Testis (tissue), 2 donors: ENCODE measurements at regions not wholly inside any gene's neighbourhood (a gene's known extent, or its start where the extent isn't known, plus 50 kb on each side); places are given as distances from the start of the nearest gene placed in this dataset.

Source experiments
- DNase-seq: peaks from one replicate; pipeline ENCODE4 v3.0.0-alpha.2; 2019
- H3K27ac ChIP-seq, 2 donors: fragments of 200-600 bp; sonication (generic); one replicate each; pipeline ENCODE4 v1.5.1; 2019
- H3K27me3 ChIP-seq: fragments of 200-600 bp; sonication (generic); one replicate; pipeline ENCODE4 v1.5.1; 2019
- H3K36me3 ChIP-seq: fragments of 200-600 bp; sonication (generic); one replicate; pipeline ENCODE4 v1.5.1; 2017; ENCODE audit warnings: low read depth; ENCODE audit errors: missing control alignments
- H3K4me1 ChIP-seq: fragments of 200-600 bp; sonication (generic); one replicate; pipeline ENCODE4 v1.5.1; 2019
- H3K4me3 ChIP-seq, 2 donors: fragments of 200-600 bp; sonication (generic); one replicate each; pipeline ENCODE4 v1.5.1; 2017 to 2019
- H3K9me3 ChIP-seq: fragments of 200-600 bp; sonication (generic); one replicate; pipeline ENCODE4 v1.5.1; 2017
- CTCF ChIP-seq, 3 experiments: fragments of 450-650 bp in 2 of 3; fragments of 200-600 bp in 1 of 3; sonication (generic) in 1 of 3; IDR thresholded peaks; one replicate each; pipeline ENCODE4 v1.5.1; 2016 to 2019; ENCODE audit warnings: antibody characterized with exemption in 3 of 3, mild to moderate bottlenecking in 2 of 3, moderate library complexity in 1 of 3
- POLR2A ChIP-seq: fragments of 450-650 bp; IDR thresholded peaks from one replicate; pipeline ENCODE4 v1.6.1; 2017; ENCODE audit warnings: antibody characterized with exemption, mild to moderate bottlenecking, moderate library complexity
- WGBS, 2 donors: methylation state at CpG; one replicate each; pipeline ENCODE4 v1.1.5; 2018; 5-methylcytosine and 5-hydroxymethylcytosine counted together
- intact Hi-C: fragments of 100-400 bp; cut with DNase I; formaldehyde crosslinking; loops from one replicate; pipeline ENCODE4 v1.15.1; 2023; ENCODE audit warnings: low total_unique reads

- Histone ChIP-seq H3K27ac (no peak overlapping the region), H3K27me3 (no peaks in the 10 kb centered on the region), H3K4me1 (no peaks in the 10 kb centered on the region), H3K36me3 (no peaks in the 10 kb centered on the region), H3K9me3 (no peaks in the 10 kb centered on the region), H3K4me3 (no peak overlapping the region)
- WGBS, 2 donors = 83 to 89% methylated on average over 2 of the region's 2 CpGs
- DNase-seq = no peak
- intact Hi-C loops = no loop called here
- TF ChIP-seq POLR2A (no peak), CTCF (IDR thresholded peaks at IDR 0.05) (no peak)
Observed at GRCh38 chr9:106620081-106620480, 242.9 kb upstream of the ZNF462 start.

GRCh38 chr9:106620866-106621265, 242.1 kb upstream of the ZNF462 start:
- Histone ChIP-seq H3K36me3 (no peaks in the 10 kb centered on the region), H3K9me3 (no peaks in the 10 kb centered on the region), H3K4me3 (no peak overlapping the region), H3K27me3 (no peaks in the 10 kb centered on the region), H3K27ac (no peak overlapping the region), H3K4me1 (no peaks in the 10 kb centered on the region)
- intact Hi-C loops = no loop called here
- no peak for TF ChIP-seq CTCF (IDR thresholded peaks at IDR 0.05)
- no peak for TF ChIP-seq POLR2A
- WGBS, 2 donors = 73 to 76% methylated on average over 3 to 4 of the region's 4 CpGs
- no peak for DNase-seq

GRCh38 chr9:106621313-106622163, 241.4 kb upstream of the ZNF462 start:
- Histone ChIP-seq H3K27ac (no peak overlapping the region), H3K9me3 (no peaks in the 10 kb centered on the region), H3K4me1 (no peaks in the 10 kb centered on the region), H3K27me3 (no peaks in the 10 kb centered on the region), H3K36me3 (no peaks in the 10 kb centered on the region), H3K4me3 (no peak overlapping the region)
- 47 to 50% methylated on average over 14 of the region's 14 CpGs for WGBS, 2 donors
- no peak for DNase-seq
- intact Hi-C loops = no loop called here
- TF ChIP-seq CTCF (IDR thresholded peaks at IDR 0.05) (no peak), POLR2A (no peak)

GRCh38 chr9:106622164-106622487, 240.8 kb upstream of the ZNF462 start:
- no peak overlapping the region for H3K27ac ChIP-seq
- H3K9me3 ChIP-seq = no peaks in the 10 kb centered on the region
- no peak overlapping the region for H3K4me3 ChIP-seq
- intact Hi-C loops = no loop called here
- H3K27me3 ChIP-seq = no peaks in the 10 kb centered on the region
- WGBS, 2 donors = 74 to 77% methylated on average over 10 of the region's 10 CpGs
- TF ChIP-seq POLR2A (no peak), CTCF (IDR thresholded peaks at IDR 0.05) (no peak)
- DNase-seq = no peak
- no peaks in the 10 kb centered on the region for H3K36me3 ChIP-seq
- no peaks in the 10 kb centered on the region for H3K4me1 ChIP-seq

- no peak for TF ChIP-seq CTCF (IDR thresholded peaks at IDR 0.05)
- no peak for TF ChIP-seq POLR2A
- Histone ChIP-seq H3K9me3 (no peaks in the 10 kb centered on the region), H3K27me3 (no peaks in the 10 kb centered on the region), H3K27ac (no peak overlapping the region), H3K4me3 (no peak overlapping the region), H3K4me1 (no peaks in the 10 kb centered on the region), H3K36me3 (no peaks in the 10 kb centered on the region)
- intact Hi-C loops = no loop called here
- DNase-seq = no peak
- 76 to 94% methylated on average over 5 of the region's 5 CpGs for WGBS, 2 donors
Observed at GRCh38 chr9:106623558-106623957, 239.4 kb upstream of the ZNF462 start.
